Calu3 (cell line): ENCODE measurements at regions not wholly inside any gene's neighbourhood (a gene's known extent, or its start where the extent isn't known, plus 50 kb on each side); places are given as distances from the start of the nearest gene placed in this dataset.
A peak's percentile ranks its signal among the peaks of the same experiment; 100 is the strongest.

Source experiments
- BruUV-seq: library from RNA; stranded (reverse); fragments of 400-500 nt; replicated peaks from 2 replicates; lab custom pipeline; 2021; lab: Mats Ljungman, UMichigan
- CTCF ChIA-PET: fragments of 300-600 bp; sonication (Branson Sonifier 250); formaldehyde crosslinking; loops from one replicate; lab custom pipeline; 2022; ENCODE audit warnings: antibody characterized with exemption; lab: Charles Lee
- DNase-seq: peaks from one replicate; pipeline ENCODE4 v3.0.0; 2022
- H3K27ac Mint-ChIP-seq: one replicate; pipeline ENCODE4 v1.8.0; 2022; ENCODE audit warnings: mixed read lengths; ENCODE audit not compliant: unreplicated experiment
- H3K27me3 Mint-ChIP-seq: one replicate; pipeline ENCODE4 v1.8.0; 2022; ENCODE audit warnings: mixed read lengths; ENCODE audit not compliant: unreplicated experiment
- H3K36me3 Mint-ChIP-seq: one replicate; pipeline ENCODE4 v1.8.0; 2022; ENCODE audit warnings: mild to moderate bottlenecking, moderate library complexity, mixed read lengths; ENCODE audit not compliant: insufficient read depth, unreplicated experiment
- H3K4me1 Mint-ChIP-seq: one replicate; pipeline ENCODE4 v1.8.0; 2022; ENCODE audit warnings: mild to moderate bottlenecking, low read depth, mixed read lengths; ENCODE audit not compliant: unreplicated experiment
- H3K4me3 Mint-ChIP-seq: one replicate; pipeline ENCODE4 v1.8.0; 2022; ENCODE audit warnings: mild to moderate bottlenecking, low read depth, moderate library complexity, mixed read lengths; ENCODE audit not compliant: unreplicated experiment
- H3K9me3 Mint-ChIP-seq: one replicate; pipeline ENCODE4 v1.8.0; 2022; ENCODE audit warnings: low read depth, mixed read lengths; ENCODE audit not compliant: unreplicated experiment
- CTCF ChIP-seq: fragments of 200-600 bp; IDR thresholded peaks from one replicate; pipeline ENCODE4 v1.8.0; 2022; ENCODE audit warnings: antibody characterized with exemption; ENCODE audit not compliant: unreplicated experiment
- intact Hi-C: fragments of 100-400 bp; cut with micrococcal nuclease; formaldehyde crosslinking; loops from one replicate; pipeline ENCODE4 v1.10.0; 2022; ENCODE audit not compliant: unreplicated experiment

GRCh38 chr15:70602834-70603560, 160.4 kb downstream of the UACA start:
- H3K4me1 Mint-ChIP-seq: no peaks in the 10 kb centered on the region
- no TSS peak for BruUV-seq
- H3K36me3 Mint-ChIP-seq: no peaks in the 10 kb centered on the region
- no peak for DNase-seq
- no peak overlapping the region for H3K4me3 Mint-ChIP-seq
- no peaks in the 10 kb centered on the region for H3K27me3 Mint-ChIP-seq
- H3K27ac Mint-ChIP-seq: no peak overlapping the region
- no peak for TF ChIP-seq CTCF
- intact Hi-C loops: no loop called here
- peaks cover 2% of the 10 kb centered on the region for H3K9me3 Mint-ChIP-seq
- CTCF ChIA-PET: interaction anchor here (0.8 kb wide), 1 partner anchor 9 kb away, joined by 3 read pairs; no protein-coding TSS in a partner anchor

- CTCF ChIA-PET: interaction anchor here (0.8 kb wide), 1 partner anchor 9 kb away, joined by 3 read pairs; no protein-coding TSS in a partner anchor
- Mint-ChIP-seq H3K4me1 (peaks cover 2% of the 10 kb centered on the region), H3K4me3 (no peak overlapping the region), H3K27ac (no peak overlapping the region), H3K36me3 (no peaks in the 10 kb centered on the region), H3K27me3 (no peaks in the 10 kb centered on the region), H3K9me3 (peaks cover 2% of the 10 kb centered on the region)
- no TSS peak for BruUV-seq
- no peak for DNase-seq
- intact Hi-C loops: no loop called here
- TF ChIP-seq CTCF: no peak
These were observed 161.1 kb downstream of the UACA start for GRCh38 chr15:70602281-70602680.

GRCh38 chr15:70597945-70598344, 165.4 kb downstream of the UACA start:
- DNase-seq: no peak
- Mint-ChIP-seq H3K36me3 (no peaks in the 10 kb centered on the region), H3K4me3 (no peak overlapping the region), H3K4me1 (peaks cover 20% of the 10 kb centered on the region), H3K27ac (no peak overlapping the region), H3K27me3 (no peaks in the 10 kb centered on the region), H3K9me3 (peaks cover 11% of the 10 kb centered on the region)
- TF ChIP-seq CTCF: no peak
- CTCF ChIA-PET: no interaction called here
- intact Hi-C loops: no loop called here
- BruUV-seq: no TSS peak

- peak; percentile 65 for DNase-seq
- H3K4me3 Mint-ChIP-seq: no peak overlapping the region
- no peaks in the 10 kb centered on the region for H3K27me3 Mint-ChIP-seq
- no peaks in the 10 kb centered on the region for H3K36me3 Mint-ChIP-seq
- intact Hi-C loops: no loop called here
- BruUV-seq: no TSS peak
- peaks cover 11% of the 10 kb centered on the region for H3K9me3 Mint-ChIP-seq
- H3K27ac Mint-ChIP-seq: no peak overlapping the region
- CTCF ChIA-PET: interaction anchor here (1.0 to 1.6 kb wide), 3 partner anchors 40 to 498 kb away, joined by 3 read pairs; no protein-coding TSS in a partner anchor
- peaks cover 20% of the 10 kb centered on the region for H3K4me1 Mint-ChIP-seq
- no peak for TF ChIP-seq CTCF
These were observed 166.2 kb downstream of the UACA start for GRCh38 chr15:70597056-70597603.
